GM13977 (cell line): ENCODE measurements at regions not wholly inside any gene's neighbourhood (a gene's known extent, or its start where the extent isn't known, plus 50 kb on each side); places are given as distances from the start of the nearest gene placed in this dataset.

Experiments
- DNase-seq: peaks from one replicate; pipeline ENCODE4 v3.0.0; 2012; ENCODE audit warnings: low spot score
- CTCF ChIP-seq: IDR thresholded peaks from 2 replicates; pipeline ENCODE4 v1.5.1; 2012; ENCODE audit warnings: mild to moderate bottlenecking, control low read depth; ENCODE audit not compliant: insufficient read depth; ENCODE audit errors: extremely low read depth, missing control alignments
- in situ Hi-C: fragments of 300-500 bp; cut with MboI; formaldehyde crosslinking; loops from one replicate; pipeline ENCODE4 v1.12.0; 2022; ENCODE audit warnings: low sequenced_read_pairs, low pct_unique_long_range_greater_than_20kb, mixed read lengths, inconsistent platforms; ENCODE audit not compliant: unreplicated experiment

- no peak for DNase-seq
- in situ Hi-C loops: no loop called here
- no peak for TF ChIP-seq CTCF
Measured at GRCh38 chr20:39489986-39490560, 527.9 kb downstream of the DHX35 start.

GRCh38 chr20:39480276-39481043, 518.3 kb downstream of the DHX35 start:
- no peak for DNase-seq
- in situ Hi-C loops: no loop called here
- no peak for TF ChIP-seq CTCF

GRCh38 chr20:39479196-39479810, 517.2 kb downstream of the DHX35 start:
- DNase-seq: no peak
- TF ChIP-seq CTCF: no peak
- in situ Hi-C loops: no loop called here

- in situ Hi-C loops: no loop called here
- TF ChIP-seq CTCF: no peak
- DNase-seq: no peak
Measured at GRCh38 chr20:39474879-39475278, 512.7 kb downstream of the DHX35 start.

GRCh38 chr20:39473536-39473935, 511.4 kb downstream of the DHX35 start:
- in situ Hi-C loops: no loop called here

GRCh38 chr20:39468703-39469102, 506.6 kb downstream of the DHX35 start:
- in situ Hi-C loops: no loop called here
- TF ChIP-seq CTCF: no peak
- DNase-seq: no peak

More at GRCh38 chr20:39473536-39473935, 511.4 kb downstream of the DHX35 start:
- no peak for DNase-seq
- no peak for TF ChIP-seq CTCF
